H1 (cell line): ENCODE measurements at regions not wholly inside any gene's neighbourhood (a gene's known extent, or its start where the extent isn't known, plus 50 kb on each side); places are given as distances from the start of the nearest gene placed in this dataset.

Experiments
- CTCF ChIA-PET: fragments of 300-600 bp; sonication (Branson Sonifier 250); formaldehyde crosslinking; loops from one replicate; lab custom pipeline; 2021; ENCODE audit not compliant: partially characterized antibody; lab: Charles Lee
- POLR2A ChIA-PET: fragments of 300-600 bp; sonication (Branson Sonifier 250); formaldehyde crosslinking; loops from one replicate; lab custom pipeline; 2021; ENCODE audit warnings: inconsistent platforms; ENCODE audit not compliant: partially characterized antibody; lab: Charles Lee
- DNase-seq, 2 experiments: peaks; one replicate each; pipeline versions ENCODE4 v3.0.0 to v3.0.0-alpha.2; 2010 to 2022; ENCODE audit warnings: low spot score in 2 of 2, low read depth in 1 of 2, mixed read lengths in 1 of 2
- FAIRE-seq: peaks from 2 replicates; lab custom pipeline; 2011; peaks lifted over from hg19 to GRCh38; lab: Jason Lieb, UNC
- H2AFZ ChIP-seq: 2 replicates; pipeline ENCODE4 v1.8.1; 2012; ENCODE audit warnings: low read length, inconsistent platforms
- H2AK5ac ChIP-seq: 2 replicates; pipeline ENCODE4 v1.6.1; 2013; ENCODE audit warnings: low read depth, low read length
- H2BK120ac ChIP-seq: replicated peaks from 2 replicates; pipeline ENCODE3; 2013; ENCODE audit warnings: low read depth, low read length, inconsistent platforms
- H2BK12ac ChIP-seq: 2 replicates; pipeline ENCODE4 v1.6.1; 2013; ENCODE audit warnings: low read depth, low read length
- H2BK15ac ChIP-seq: 2 replicates; pipeline ENCODE4 v1.6.1; 2013; ENCODE audit warnings: low read length
- H2BK20ac ChIP-seq: 2 replicates; pipeline ENCODE4 v1.6.1; 2013; ENCODE audit warnings: low read length
- H2BK5ac ChIP-seq: 2 replicates; pipeline ENCODE4 v1.6.1; 2013; ENCODE audit warnings: low read depth, low read length
- H3K14ac ChIP-seq: 2 replicates; pipeline ENCODE4 v1.6.1; 2013; ENCODE audit warnings: inconsistent platforms; ENCODE audit not compliant: insufficient read length
- H3K18ac ChIP-seq: 2 replicates; pipeline ENCODE4 v1.6.1; 2013; ENCODE audit warnings: low read length; ENCODE audit errors: extremely low read depth
- H3K23ac ChIP-seq: 2 replicates; pipeline ENCODE4 v1.6.1; 2013; ENCODE audit warnings: inconsistent platforms; ENCODE audit not compliant: insufficient read length
- H3K23me2 ChIP-seq: 2 replicates; pipeline ENCODE4 v1.6.1; 2013; ENCODE audit warnings: low read depth, low read length
- H3K27ac ChIP-seq: 2 replicates; pipeline ENCODE4 v1.6.1; 2011; ENCODE audit warnings: low read depth, low read length, inconsistent platforms
- H3K27me3 ChIP-seq, 4 experiments: replicated peaks in 1 of 4; 1 replicate in 1 of 4; 2 replicates in 3 of 4; pipeline versions ENCODE4 v1.6.1 to v1.8.1; 2011 to 2013; ENCODE audit warnings: low read length in 3 of 4, mild to moderate bottlenecking in 3 of 4, inconsistent platforms in 2 of 4, mixed read lengths in 2 of 4, moderate library complexity in 1 of 4; ENCODE audit not compliant: control insufficient read depth in 3 of 4, insufficient read depth in 3 of 4; ENCODE audit errors: extremely low read depth in 1 of 4
- H3K36me3 ChIP-seq, 4 experiments: 2 replicates each; pipeline versions ENCODE4 v1.6.1 to v1.8.1; 2011 to 2013; ENCODE audit warnings: mild to moderate bottlenecking in 4 of 4, low read length in 3 of 4, moderate library complexity in 2 of 4, control low read depth in 1 of 4, inconsistent platforms in 1 of 4; ENCODE audit not compliant: insufficient read depth in 4 of 4, control insufficient read depth in 2 of 4
- H3K4ac ChIP-seq: replicated peaks from 2 replicates; pipeline ENCODE3; 2013; ENCODE audit warnings: low read length, low read depth, mixed read lengths, inconsistent platforms; ENCODE audit not compliant: insufficient read length
- H3K4me1 ChIP-seq, 4 experiments: replicated peaks in 1 of 4; 1 replicate in 1 of 4; 2 replicates in 3 of 4; pipeline versions ENCODE4 v1.6.1 to v1.8.1; 2011 to 2013; ENCODE audit warnings: low read length in 3 of 4, inconsistent platforms in 2 of 4, mixed read lengths in 1 of 4; ENCODE audit not compliant: insufficient read depth in 4 of 4, control insufficient read depth in 3 of 4
- H3K4me2 ChIP-seq, 2 experiments: 2 replicates each; pipeline versions ENCODE4 v1.6.1 to v1.8.1; 2011 to 2013; ENCODE audit warnings: low read depth in 2 of 2, low read length in 2 of 2, control low read depth in 1 of 2, inconsistent platforms in 1 of 2, mild to moderate bottlenecking in 1 of 2; ENCODE audit not compliant: insufficient read depth in 1 of 2
- H3K4me3 ChIP-seq, 4 experiments: fragments of 200-600, 300-600 bp in 1 of 4; sonication (generic), shearing (Covaris generic), sonication (Bioruptor Twin) in 1 of 4; 2 replicates each; pipeline versions ENCODE4 v1.5.1 to v1.8.1; 2011 to 2016; ENCODE audit warnings: low read length in 4 of 4, low read depth in 3 of 4, control low read depth in 2 of 4, inconsistent platforms in 2 of 4, mild to moderate bottlenecking in 2 of 4, mixed read lengths in 1 of 4, moderate library complexity in 1 of 4; ENCODE audit not compliant: insufficient read depth in 2 of 4; ENCODE audit errors: extremely low read depth in 1 of 4
- H3K56ac ChIP-seq: replicated peaks from 2 replicates; pipeline ENCODE3; 2013; ENCODE audit warnings: low read depth, mild to moderate bottlenecking, mixed read lengths, low read length, inconsistent platforms; ENCODE audit not compliant: insufficient read length
- H3K79me1 ChIP-seq: 2 replicates; pipeline ENCODE4 v1.6.1; 2013; ENCODE audit warnings: low read depth, low read length, control low read depth
- H3K79me2 ChIP-seq, 2 experiments: 2 replicates each; pipeline versions ENCODE4 v1.6.1 to v1.8.1; 2012 to 2013; ENCODE audit warnings: low read length in 2 of 2, mild to moderate bottlenecking in 2 of 2, inconsistent platforms in 1 of 2; ENCODE audit not compliant: insufficient read depth in 2 of 2, control insufficient read depth in 1 of 2
- H3K9ac ChIP-seq, 4 experiments: replicated peaks in 1 of 4; 1 replicate in 1 of 4; 2 replicates in 3 of 4; pipeline versions ENCODE4 v1.6.1 to v1.8.1; 2011 to 2013; ENCODE audit warnings: low read depth in 3 of 4, low read length in 3 of 4, control low read depth in 2 of 4, mild to moderate bottlenecking in 2 of 4, moderate library complexity in 2 of 4, inconsistent platforms in 1 of 4; ENCODE audit errors: extremely low read depth in 1 of 4
- H3K9me3 ChIP-seq, 2 experiments: 2 replicates each; pipeline versions ENCODE4 v1.6.1 to v1.8.1; 2012 to 2013; ENCODE audit warnings: mild to moderate bottlenecking in 2 of 2, moderate library complexity in 2 of 2, control low read depth in 1 of 2, inconsistent platforms in 1 of 2, low read depth in 1 of 2, low read length in 1 of 2, mixed read lengths in 1 of 2; ENCODE audit not compliant: insufficient read depth in 2 of 2
- H4K20me1 ChIP-seq, 2 experiments: replicated peaks in 1 of 2; 2 replicates each; pipeline versions ENCODE3 to v1.8.1; 2011 to 2013; ENCODE audit warnings: inconsistent platforms in 2 of 2, low read length in 2 of 2, mild to moderate bottlenecking in 1 of 2; ENCODE audit not compliant: insufficient read depth in 2 of 2, control insufficient read depth in 1 of 2
- H4K5ac ChIP-seq: 2 replicates; pipeline ENCODE4 v1.6.1; 2013; ENCODE audit warnings: low read length, low read depth, mixed read lengths, inconsistent platforms; ENCODE audit not compliant: insufficient read length
- H4K8ac ChIP-seq: 2 replicates; pipeline ENCODE4 v1.8.0; 2013; ENCODE audit warnings: mild to moderate bottlenecking, moderate library complexity, low read length, inconsistent platforms; ENCODE audit not compliant: insufficient read depth; ENCODE audit errors: extremely low read depth
- H4K91ac ChIP-seq: replicated peaks from 2 replicates; pipeline ENCODE3; 2013; ENCODE audit warnings: low read length, mixed read lengths, inconsistent platforms; ENCODE audit not compliant: insufficient read length
- ASH2L ChIP-seq: fragments of 200-600, 300-600 bp; sonication (generic); IDR thresholded peaks from one replicate; pipeline ENCODE4 v1.7.1; 2017; ENCODE audit warnings: low read length
- CHD2 ChIP-seq: IDR thresholded peaks from 2 replicates; pipeline ENCODE4 v1.6.1; 2012; ENCODE audit warnings: low read length, improper control_type of control experiment
- FOSL1 ChIP-seq: IDR thresholded peaks from 2 replicates; pipeline ENCODE4 v1.6.1; 2011; ENCODE audit warnings: mild to moderate bottlenecking, low read depth, low read length, moderate library complexity; ENCODE audit not compliant: insufficient read depth
- GTF2F1 ChIP-seq: IDR thresholded peaks from 2 replicates; pipeline ENCODE4 v1.6.1; 2012; ENCODE audit warnings: low read depth, low read length, improper control_type of control experiment, borderline replicate concordance
- HDAC2 ChIP-seq, 2 experiments: fragments of 300-600 bp in 1 of 2; sonication (generic) in 1 of 2; IDR thresholded peaks; 2 replicates each; pipeline ENCODE4 v1.6.1; 2011 to 2012; ENCODE audit warnings: low read depth in 2 of 2, low read length in 2 of 2, mild to moderate bottlenecking in 2 of 2, moderate library complexity in 2 of 2, borderline replicate concordance in 1 of 2, inconsistent platforms in 1 of 2
- JUND ChIP-seq: IDR thresholded peaks from 2 replicates; pipeline ENCODE4 v1.6.1; 2011; ENCODE audit warnings: mild to moderate bottlenecking, improper control_type of control experiment, low read length
- KDM5A ChIP-seq: fragments of 200-600 bp; IDR thresholded peaks from 2 replicates; pipeline ENCODE4 v1.7.1; 2012; ENCODE audit warnings: mild to moderate bottlenecking, low read length, inconsistent platforms, mixed read lengths
- RNF2 ChIP-seq: fragments of 200-900, 300-1000 bp; sonication (generic); IDR thresholded peaks from 2 replicates; pipeline ENCODE4 v1.7.1; 2016; ENCODE audit warnings: borderline replicate concordance, low read depth, mild to moderate bottlenecking, antibody characterized with exemption, low read length; ENCODE audit not compliant: poor library complexity, severe bottlenecking; ENCODE audit errors: missing control alignments
- SIN3A ChIP-seq, 2 experiments: IDR thresholded peaks in 1 of 2; conservative IDR thresholded peaks in 1 of 2; 2 replicates each; pipeline ENCODE4 v1.6.1; 2011 to 2012; ENCODE audit warnings: low read length in 2 of 2, improper control_type of control experiment in 1 of 2, low read depth in 1 of 2, mild to moderate bottlenecking in 1 of 2
- SIRT6 ChIP-seq: IDR thresholded peaks from one replicate; pipeline ENCODE4 v1.7.1; 2012; ENCODE audit warnings: low read length, inconsistent platforms
- SP2 ChIP-seq: IDR thresholded peaks from 2 replicates; pipeline ENCODE4 v1.6.1; 2012; ENCODE audit warnings: mild to moderate bottlenecking, low read length, inconsistent platforms
- TAF1 ChIP-seq: IDR thresholded peaks from 2 replicates; pipeline ENCODE4 v1.6.1; 2011; ENCODE audit warnings: mild to moderate bottlenecking, low read depth, low read length
- TEAD4 ChIP-seq: IDR thresholded peaks from 2 replicates; pipeline ENCODE4 v1.6.1; 2012; ENCODE audit warnings: low read depth, low read length, inconsistent platforms, mixed read lengths
- WGBS, 2 experiments: shearing (Covaris generic) in 1 of 2; methylation state at CpG; one replicate each; pipeline versions ENCODE4 v1.1.6 to v1.1.7; 2013 to 2015; ENCODE audit warnings: low lambda C conversion rate in 2 of 2, mixed read lengths in 2 of 2, inconsistent platforms in 1 of 2, low coverage in 1 of 2, missing lambda C conversion rate in 1 of 2; ENCODE audit not compliant: insufficient replicate concordance in 2 of 2, insufficient coverage in 1 of 2, insufficient read length in 1 of 2; ENCODE audit errors: extremely low coverage in 1 of 2, missing lambda C conversion rate in 1 of 2; 5-methylcytosine and 5-hydroxymethylcytosine counted together

GRCh38 chr11:127629200-127629599 is 628.6 kb upstream of the KIRREL3 start:
- Histone ChIP-seq H3K36me3 (no peaks in the 10 kb centered on the region), H3K56ac (no peak overlapping the region), H2BK20ac (no peak overlapping the region), H2BK5ac (no peak overlapping the region), H4K8ac (no peak overlapping the region), H2AK5ac (no peak overlapping the region), H3K23me2 (no peaks in the 10 kb centered on the region), H3K18ac (no peak overlapping the region), H2BK120ac (no peak overlapping the region), H3K9ac (no peak overlapping the region), H3K79me1 (no peaks in the 10 kb centered on the region), H3K4me2 (no peak overlapping the region), H3K14ac (no peak overlapping the region), H2AFZ (no peak overlapping the region), H4K20me1 (no peaks in the 10 kb centered on the region), H3K23ac (no peak overlapping the region), H3K9me3 (no peaks in the 10 kb centered on the region), H2BK15ac (no peak overlapping the region), H3K27ac (no peak overlapping the region), H4K5ac (no peak overlapping the region), H2BK12ac (no peak overlapping the region), H3K27me3 (no peaks in the 10 kb centered on the region; a peak in 1 of 7 replicates), H3K4ac (no peak overlapping the region), H3K4me1 (peaks cover 0 to 10% (median 5%) of the 10 kb centered on the region in 4 experiments; a peak in 5 of 7 replicates), H3K4me3 (no peak overlapping the region), H4K91ac (no peak overlapping the region), H3K79me2 (no peaks in the 10 kb centered on the region)
- FAIRE-seq (no peak), DNase-seq (no peak)
- WGBS, 2 experiments = 92% methylated on average over 3 of the region's 3 CpGs; no CpG with 5 or more reads in 1 of the 2 experiments
- TF ChIP-seq GTF2F1 = no peak
- no peak for TF ChIP-seq CHD2
- TF ChIP-seq TEAD4 = no peak
- no peak for TF ChIP-seq TAF1
- TF ChIP-seq RNF2 = no peak
- no peak for TF ChIP-seq KDM5A
- no peak for TF ChIP-seq SIRT6
- TF ChIP-seq JUND = no peak
- TF ChIP-seq HDAC2 (IDR thresholded peaks at IDR 0.05; ENCODE audit: borderline replicate concordance in 1 of 2, low read depth in 2 of 2, low read length in 2 of 2) = no peak
- no peak for TF ChIP-seq ASH2L
- TF ChIP-seq SIN3A (conservative IDR thresholded peaks at IDR 0.05 in 1 of 2, IDR thresholded peaks at IDR 0.05 in 1 of 2; ENCODE audit: low read depth in 1 of 2, low read length in 2 of 2) = no peak
- TF ChIP-seq FOSL1 = no peak
- TF ChIP-seq SP2 = no peak
- CTCF ChIA-PET = no interaction called here
- POLR2A ChIA-PET = interaction anchor here (0.7 kb wide), 1 partner anchor 269 kb away, joined by 3 read pairs; no protein-coding TSS in a partner anchor
